ENCODE measurements at regions not wholly inside any gene's neighbourhood (a gene's known extent, or its start where the extent isn't known, plus 50 kb on each side); places are given as distances from the start of the nearest gene placed in this dataset.

GRCh38 chr13:99436686-99437416 lies 64.4 kb upstream of the TM9SF2 start:
- POLR2A ChIA-PET: no interaction called here
- 0 out of 2 replicates have a peak, but pooled peaks cover 5% of the 10 kb centered on the region for H3K4me1 ChIP-seq
- no peaks in the 10 kb centered on the region for H3K36me3 ChIP-seq (ENCODE audit: control insufficient read depth, insufficient read depth, low read length)
- CTCF ChIA-PET: interaction anchor here (0.5 to 2.9 kb wide), 8 partner anchors 9 to 261 kb away, joined by 3 to 8 read pairs (median 4); no protein-coding TSS in a partner anchor
- Mint-ChIP-seq H3K27ac (ENCODE audit: unreplicated experiment) (no peak overlapping the region), H3K4me3 (ENCODE audit: unreplicated experiment) (peak overlapping the region; percentile 49), H3K36me3 (ENCODE audit: insufficient read depth, unreplicated experiment) (no peaks in the 10 kb centered on the region), H3K4me1 (ENCODE audit: low read depth, unreplicated experiment) (peaks cover 8% of the 10 kb centered on the region), H3K27me3 (ENCODE audit: insufficient read depth, unreplicated experiment) (peaks cover 5% of the 10 kb centered on the region), H3K9me3 (ENCODE audit: unreplicated experiment) (no peaks in the 10 kb centered on the region)
- H3K9me3 ChIP-seq: no peaks in the 10 kb centered on the region
- peak; percentile 80 to 86 for DNase-seq
- no TSS peak for BruUV-seq (replicated peaks)
- H3K27me3 ChIP-seq (replicated peaks; ENCODE audit: control insufficient read depth, insufficient read depth, low read length): no peaks in the 10 kb centered on the region
- intact Hi-C loops (cut with micrococcal nuclease; ENCODE audit: unreplicated experiment): loop anchor here (1.0 to 10.0 kb wide), 4 partner anchors 50 to 261 kb away; no protein-coding TSS in a partner anchor
- H3K4me3 ChIP-seq (ENCODE audit: low read depth, low read length): no peak overlapping the region
- TF ChIP-seq CTCF (IDR thresholded peaks at IDR 0.05; ENCODE audit: insufficient read depth in 1 of 2, low read depth in 1 of 2, low read length in 1 of 2, severe bottlenecking in 1 of 2, unreplicated experiment in 1 of 2): peak; percentile 99 to 100

- ChIA-PET POLR2A (no interaction called here), CTCF (interaction anchor here (1.0 kb wide), 1 partner anchor 68 kb away, joined by 3 read pairs; no protein-coding TSS in a partner anchor)
- peaks cover 8% of the 10 kb centered on the region for H3K4me1 Mint-ChIP-seq (ENCODE audit: low read depth, unreplicated experiment)
- no peak for DNase-seq
- H3K27ac Mint-ChIP-seq (ENCODE audit: unreplicated experiment): no peak overlapping the region
- no peaks in the 10 kb centered on the region for H3K9me3 ChIP-seq
- no peaks in the 10 kb centered on the region for H3K36me3 Mint-ChIP-seq (ENCODE audit: insufficient read depth, unreplicated experiment)
- H3K27me3 ChIP-seq (replicated peaks; ENCODE audit: control insufficient read depth, insufficient read depth, low read length): no peaks in the 10 kb centered on the region
- H3K36me3 ChIP-seq (ENCODE audit: control insufficient read depth, insufficient read depth, low read length): no peaks in the 10 kb centered on the region
- H3K4me1 ChIP-seq: 0 out of 2 replicates have a peak, but pooled peaks cover 5% of the 10 kb centered on the region
- intact Hi-C loops (cut with micrococcal nuclease; ENCODE audit: unreplicated experiment): loop anchor here (10.0 kb wide), 1 partner anchor 144 kb away; no protein-coding TSS in a partner anchor
- H3K27me3 Mint-ChIP-seq (ENCODE audit: insufficient read depth, unreplicated experiment): peaks cover 5% of the 10 kb centered on the region
- BruUV-seq (replicated peaks): no TSS peak
- TF ChIP-seq CTCF (IDR thresholded peaks at IDR 0.05; ENCODE audit: insufficient read depth in 1 of 2, low read depth in 1 of 2, low read length in 1 of 2, severe bottlenecking in 1 of 2, unreplicated experiment in 1 of 2): no peak
- H3K4me3 ChIP-seq (ENCODE audit: low read depth, low read length): no peak overlapping the region
- H3K9me3 Mint-ChIP-seq (ENCODE audit: unreplicated experiment): no peaks in the 10 kb centered on the region
- H3K4me3 Mint-ChIP-seq (ENCODE audit: unreplicated experiment): no peak overlapping the region
Observed at GRCh38 chr13:99439048-99439447, 62.2 kb upstream of the TM9SF2 start.

- ChIA-PET CTCF (interaction anchor here (0.5 to 1.0 kb wide), 3 partner anchors 67 to 1492 kb away, joined by 3 to 6 read pairs (median 3); no protein-coding TSS in a partner anchor), POLR2A (no interaction called here)
- Mint-ChIP-seq H3K27me3 (ENCODE audit: insufficient read depth, unreplicated experiment) (peaks cover 5% of the 10 kb centered on the region), H3K9me3 (ENCODE audit: unreplicated experiment) (no peaks in the 10 kb centered on the region), H3K27ac (ENCODE audit: unreplicated experiment) (no peak overlapping the region), H3K36me3 (ENCODE audit: insufficient read depth, unreplicated experiment) (no peaks in the 10 kb centered on the region), H3K4me1 (ENCODE audit: low read depth, unreplicated experiment) (peaks cover 8% of the 10 kb centered on the region), H3K4me3 (ENCODE audit: unreplicated experiment) (no peak overlapping the region)
- Histone ChIP-seq H3K27me3 (replicated peaks; ENCODE audit: control insufficient read depth, insufficient read depth, low read length) (no peaks in the 10 kb centered on the region), H3K4me3 (ENCODE audit: low read depth, low read length) (no peak overlapping the region), H3K9me3 (no peaks in the 10 kb centered on the region), H3K4me1 (no peaks in the 10 kb centered on the region), H3K36me3 (ENCODE audit: control insufficient read depth, insufficient read depth, low read length) (no peaks in the 10 kb centered on the region)
- intact Hi-C loops (cut with micrococcal nuclease; ENCODE audit: unreplicated experiment): loop anchor here (10.0 kb wide), 1 partner anchor 145 kb away; no protein-coding TSS in a partner anchor
- BruUV-seq (replicated peaks): no TSS peak
- no peak for DNase-seq
- no peak for TF ChIP-seq CTCF (IDR thresholded peaks at IDR 0.05; ENCODE audit: insufficient read depth in 1 of 2, low read depth in 1 of 2, low read length in 1 of 2, severe bottlenecking in 1 of 2, unreplicated experiment in 1 of 2)
Observed at GRCh38 chr13:99439850-99440604, 61.2 kb upstream of the TM9SF2 start.
